ENCODE measurements at regions not wholly inside any gene's neighbourhood (a gene's known extent, or its start where the extent isn't known, plus 50 kb on each side); places are given as distances from the start of the nearest gene placed in this dataset.

DNA sequence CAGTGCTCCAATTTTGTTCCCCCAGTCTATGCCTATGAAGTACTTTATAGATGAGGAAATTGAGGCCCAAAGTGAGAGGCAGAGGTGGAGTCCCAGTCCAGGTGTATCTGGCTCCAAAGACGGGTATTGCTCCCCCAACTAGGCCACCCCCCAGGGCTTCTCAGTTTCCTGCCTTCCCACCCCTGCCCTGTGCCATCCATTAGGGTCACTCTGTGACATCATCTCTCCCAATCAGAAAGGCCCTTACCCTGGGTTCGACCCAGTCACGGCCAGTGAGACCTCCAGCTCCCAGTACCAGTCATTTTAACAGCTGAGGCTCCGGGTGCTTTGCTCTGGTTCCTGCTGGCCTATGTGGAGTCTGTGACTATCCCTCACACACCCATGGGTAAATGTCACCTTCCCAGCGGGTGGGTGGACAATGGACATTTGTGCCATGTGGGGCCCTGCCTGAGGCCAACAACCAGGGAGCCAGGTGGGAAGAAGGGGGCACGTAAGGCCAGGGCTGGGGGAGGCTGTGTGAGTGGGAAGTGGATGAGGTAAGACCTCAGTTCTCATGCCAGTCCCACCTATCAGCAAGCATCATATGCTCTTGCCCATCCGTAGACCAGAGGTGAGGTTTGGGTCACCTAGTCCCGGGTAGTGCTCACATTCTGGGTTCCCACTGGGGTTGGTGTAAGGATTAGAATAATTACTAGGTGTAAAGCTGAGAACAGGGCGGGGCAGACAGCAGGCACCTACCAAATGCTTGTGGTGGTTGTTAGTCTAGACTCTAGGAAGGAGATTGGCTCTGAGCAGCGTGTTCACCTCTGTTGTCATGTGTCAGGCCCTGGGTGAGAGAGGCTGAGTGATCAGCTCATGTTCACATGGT lies 685.9 kb downstream of the MATN1 start:
- ATAC-seq (no peak), DNase-seq (ENCODE audit: low read depth, low spot score) (no peak)
- BruUV-seq (replicated peaks) = no TSS peak
- no peaks in the 10 kb centered on the region for H4K20me1 ChIP-seq (ENCODE audit: insufficient read depth)
- no peaks in the 10 kb centered on the region for H3K9me2 ChIP-seq (ENCODE audit: insufficient read depth)
- H3K9me3 ChIP-seq (ENCODE audit: control insufficient read depth in 1 of 2, insufficient read depth in 1 of 2, low read depth in 1 of 2, low read length in 2 of 2) = no peaks in the 10 kb centered on the region
- no peak overlapping the region for H3K27ac ChIP-seq (ENCODE audit: low read depth, low read length)
- H3K79me2 ChIP-seq (ENCODE audit: insufficient read depth, low read length) = no peaks in the 10 kb centered on the region
- no peaks in the 10 kb centered on the region for H3K27me3 ChIP-seq (ENCODE audit: insufficient read depth, low read length)
- intact Hi-C loops (cut with micrococcal nuclease) = no loop called here
- ChIA-PET RAD21 (ENCODE audit: low non-redundant PET in 1 of 2, low total read pairs in 2 of 2, uncharacterized antibody in 2 of 2, unreplicated experiment in 2 of 2) (no interaction called here), CTCF (interaction anchor here (0.7 kb wide), 1 partner anchor 681 kb away, joined by 3 read pairs; no protein-coding TSS in a partner anchor), POLR2A (interaction anchor here (0.6 kb wide), 1 partner anchor 603 kb away, joined by 3 read pairs; no protein-coding TSS in a partner anchor)
- TF ChIP-seq SP1 (IDR thresholded peaks at IDR 0.05; ENCODE audit: low read depth) = no peak
- no peak for TF ChIP-seq JUND (IDR thresholded peaks at IDR 0.05)
- TF ChIP-seq RAD21 (IDR thresholded peaks at IDR 0.05; ENCODE audit: low read depth) = no peak
- no peak for TF ChIP-seq CBX3 (IDR thresholded peaks at IDR 0.05; ENCODE audit: low read depth)
- no peak for TF ChIP-seq POLR2AphosphoS5 (IDR thresholded peaks at IDR 0.05; ENCODE audit: low read depth, low read length)
- no peak for TF ChIP-seq EGR1 (IDR thresholded peaks at IDR 0.05; ENCODE audit: low read depth)
- no peak for TF ChIP-seq ZNF274 (IDR thresholded peaks at IDR 0.05; ENCODE audit: low read depth, low read length)
- no peak for TF ChIP-seq YY1 (IDR thresholded peaks at IDR 0.05; ENCODE audit: extremely low read depth, insufficient replicate concordance, low read depth, low read length)
- TF ChIP-seq, protein P1, sequence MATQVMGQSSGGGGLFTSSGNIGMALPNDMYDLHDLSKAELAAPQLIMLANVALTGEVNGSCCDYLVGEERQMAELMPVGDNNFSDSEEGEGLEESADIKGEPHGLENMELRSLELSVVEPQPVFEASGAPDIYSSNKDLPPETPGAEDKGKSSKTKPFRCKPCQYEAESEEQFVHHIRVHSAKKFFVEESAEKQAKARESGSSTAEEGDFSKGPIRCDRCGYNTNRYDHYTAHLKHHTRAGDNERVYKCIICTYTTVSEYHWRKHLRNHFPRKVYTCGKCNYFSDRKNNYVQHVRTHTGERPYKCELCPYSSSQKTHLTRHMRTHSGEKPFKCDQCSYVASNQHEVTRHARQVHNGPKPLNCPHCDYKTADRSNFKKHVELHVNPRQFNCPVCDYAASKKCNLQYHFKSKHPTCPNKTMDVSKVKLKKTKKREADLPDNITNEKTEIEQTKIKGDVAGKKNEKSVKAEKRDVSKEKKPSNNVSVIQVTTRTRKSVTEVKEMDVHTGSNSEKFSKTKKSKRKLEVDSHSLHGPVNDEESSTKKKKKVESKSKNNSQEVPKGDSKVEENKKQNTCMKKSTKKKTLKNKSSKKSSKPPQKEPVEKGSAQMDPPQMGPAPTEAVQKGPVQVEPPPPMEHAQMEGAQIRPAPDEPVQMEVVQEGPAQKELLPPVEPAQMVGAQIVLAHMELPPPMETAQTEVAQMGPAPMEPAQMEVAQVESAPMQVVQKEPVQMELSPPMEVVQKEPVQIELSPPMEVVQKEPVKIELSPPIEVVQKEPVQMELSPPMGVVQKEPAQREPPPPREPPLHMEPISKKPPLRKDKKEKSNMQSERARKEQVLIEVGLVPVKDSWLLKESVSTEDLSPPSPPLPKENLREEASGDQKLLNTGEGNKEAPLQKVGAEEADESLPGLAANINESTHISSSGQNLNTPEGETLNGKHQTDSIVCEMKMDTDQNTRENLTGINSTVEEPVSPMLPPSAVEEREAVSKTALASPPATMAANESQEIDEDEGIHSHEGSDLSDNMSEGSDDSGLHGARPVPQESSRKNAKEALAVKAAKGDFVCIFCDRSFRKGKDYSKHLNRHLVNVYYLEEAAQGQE (IDR thresholded peaks at IDR 0.05; ENCODE audit: low read depth) = no peak
- TF ChIP-seq, protein P2, sequence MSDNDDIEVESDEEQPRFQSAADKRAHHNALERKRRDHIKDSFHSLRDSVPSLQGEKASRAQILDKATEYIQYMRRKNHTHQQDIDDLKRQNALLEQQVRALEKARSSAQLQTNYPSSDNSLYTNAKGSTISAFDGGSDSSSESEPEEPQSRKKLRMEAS (IDR thresholded peaks at IDR 0.05) = no peak
- TF ChIP-seq, protein P3, sequence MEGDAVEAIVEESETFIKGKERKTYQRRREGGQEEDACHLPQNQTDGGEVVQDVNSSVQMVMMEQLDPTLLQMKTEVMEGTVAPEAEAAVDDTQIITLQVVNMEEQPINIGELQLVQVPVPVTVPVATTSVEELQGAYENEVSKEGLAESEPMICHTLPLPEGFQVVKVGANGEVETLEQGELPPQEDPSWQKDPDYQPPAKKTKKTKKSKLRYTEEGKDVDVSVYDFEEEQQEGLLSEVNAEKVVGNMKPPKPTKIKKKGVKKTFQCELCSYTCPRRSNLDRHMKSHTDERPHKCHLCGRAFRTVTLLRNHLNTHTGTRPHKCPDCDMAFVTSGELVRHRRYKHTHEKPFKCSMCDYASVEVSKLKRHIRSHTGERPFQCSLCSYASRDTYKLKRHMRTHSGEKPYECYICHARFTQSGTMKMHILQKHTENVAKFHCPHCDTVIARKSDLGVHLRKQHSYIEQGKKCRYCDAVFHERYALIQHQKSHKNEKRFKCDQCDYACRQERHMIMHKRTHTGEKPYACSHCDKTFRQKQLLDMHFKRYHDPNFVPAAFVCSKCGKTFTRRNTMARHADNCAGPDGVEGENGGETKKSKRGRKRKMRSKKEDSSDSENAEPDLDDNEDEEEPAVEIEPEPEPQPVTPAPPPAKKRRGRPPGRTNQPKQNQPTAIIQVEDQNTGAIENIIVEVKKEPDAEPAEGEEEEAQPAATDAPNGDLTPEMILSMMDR (IDR thresholded peaks at IDR 0.05 in 2 of 3, conservative IDR thresholded peaks at IDR 0.05 in 1 of 3; ENCODE audit: borderline replicate concordance in 1 of 3, insufficient read depth in 1 of 3, low read depth in 2 of 3, low read length in 2 of 3) = no peak
- no peak for TF ChIP-seq SRF (IDR thresholded peaks at IDR 0.05; ENCODE audit: low read depth)
- no peak overlapping the region for H3K4me3 ChIP-seq (replicated peaks in 1 of 2; ENCODE audit: low read depth in 1 of 2, low read length in 2 of 2)
- no peaks in the 10 kb centered on the region for H3K4me1 ChIP-seq (ENCODE audit: control insufficient read depth in 1 of 2, insufficient read depth in 2 of 2, low read length in 2 of 2)
- H2AFZ ChIP-seq (ENCODE audit: low read depth, low read length, poor library complexity, severe bottlenecking) = no peak overlapping the region
- H3K4me2 ChIP-seq (ENCODE audit: low read length) = no peak overlapping the region
- H3K36me3 ChIP-seq (ENCODE audit: control insufficient read depth in 1 of 2, insufficient read depth in 2 of 2, low read length in 2 of 2) = no peaks in the 10 kb centered on the region
- no peak overlapping the region for H3K9ac ChIP-seq (ENCODE audit: low read length)

All from HCT116 (cell line).